B cell (primary cell): ENCODE measurements at regions not wholly inside any gene's neighbourhood (a gene's known extent, or its start where the extent isn't known, plus 50 kb on each side); places are given as distances from the start of the nearest gene placed in this dataset.
"Not testable (repeated sequence)": the region's sequence is repeated elsewhere in the genome, so short reads cannot be mapped to it uniquely, and the experiment has no call there.

ENCODE experiments used
- ATAC-seq: fragments of 200-7000 bp; cut with Tn5 transposase; one replicate; pipeline ENCODE4 v1.10.0; 2021; ENCODE audit warnings: low read depth, mild to moderate bottlenecking, moderate number of reproducible peaks, moderate library complexity
- CTCF ChIA-PET: fragments of 350-600 bp; sonication (Branson Sonifier 250); formaldehyde crosslinking; loops from one replicate; lab custom pipeline; 2021; ENCODE audit warnings: antibody characterized with exemption, inconsistent platforms; lab: Charles Lee
- POLR2A ChIA-PET: fragments of 350-600 bp; sonication (Branson Sonifier 250); formaldehyde crosslinking; loops from one replicate; lab custom pipeline; 2021; ENCODE audit warnings: antibody characterized with exemption; lab: Charles Lee
- DNase-seq: peaks from one replicate; pipeline ENCODE4 v3.0.0; 2013
- H2AFZ ChIP-seq: 2 replicates; pipeline ENCODE4 v1.6.1; 2012; ENCODE audit warnings: mild to moderate bottlenecking, low read depth, low read length; ENCODE audit not compliant: insufficient read depth, poor library complexity, severe bottlenecking
- H3K27ac ChIP-seq, 2 donors: 1 replicate in 1 of 2; 2 replicates in 1 of 2; pipeline ENCODE4 v1.5.1; 2012 to 2013; ENCODE audit warnings: low read length in 2 of 2, mild to moderate bottlenecking in 2 of 2, moderate library complexity in 1 of 2
- H3K27me3 ChIP-seq, 4 experiments: fragments of 200-600 bp in 1 of 4; sonication (generic) in 1 of 4; replicated peaks in 1 of 4; 1 replicate in 2 of 4; 2 replicates in 2 of 4; pipeline versions ENCODE4 v1.6.1 to v1.7.0; 2013 to 2016; ENCODE audit warnings: low read length in 3 of 4, mild to moderate bottlenecking in 2 of 4, mixed read lengths in 1 of 4, moderate library complexity in 1 of 4; ENCODE audit not compliant: insufficient read depth in 4 of 4, control insufficient read depth in 3 of 4; ENCODE audit errors: control extremely low read depth in 1 of 4
- H3K36me3 ChIP-seq, 2 experiments: replicated peaks in 1 of 2; 1 replicate in 1 of 2; 2 replicates in 1 of 2; pipeline versions ENCODE4 v1.6.1 to v1.7.1; 2013; ENCODE audit warnings: low read length in 1 of 2; ENCODE audit not compliant: insufficient read depth in 2 of 2, control insufficient read depth in 1 of 2; ENCODE audit errors: control extremely low read depth in 1 of 2, extremely low read depth in 1 of 2
- H3K4me1 ChIP-seq, 2 donors: fragments of 200-600 bp in 1 of 2; sonication (generic) in 1 of 2; 1 replicate in 1 of 2; 2 replicates in 1 of 2; pipeline versions ENCODE4 v1.5.1 to v1.6.1; 2013 to 2017; ENCODE audit warnings: low read length in 2 of 2; ENCODE audit not compliant: control insufficient read depth in 2 of 2, insufficient read depth in 2 of 2
- H3K4me2 ChIP-seq: replicated peaks from 2 replicates; pipeline ENCODE3; 2012; ENCODE audit warnings: mild to moderate bottlenecking, low read depth, low read length; ENCODE audit not compliant: poor library complexity, severe bottlenecking
- H3K4me3 ChIP-seq, 5 experiments: fragments of 200-600 bp in 1 of 5; sonication (generic) in 1 of 5; 1 replicate in 3 of 5; 2 replicates in 2 of 5; pipeline versions ENCODE4 v1.5.1 to v1.7.0; 2011 to 2016; ENCODE audit warnings: low read length in 4 of 5, mild to moderate bottlenecking in 4 of 5, low read depth in 2 of 5, control low read depth in 1 of 5, moderate library complexity in 1 of 5; ENCODE audit not compliant: insufficient read depth in 1 of 5; ENCODE audit errors: control extremely low read depth in 1 of 5, extremely low read depth in 1 of 5
- H3K79me2 ChIP-seq: fragments of 200-600 bp; sonication (generic); one replicate; pipeline ENCODE4 v1.6.0; 2016; ENCODE audit warnings: low read length; ENCODE audit not compliant: control insufficient read depth, insufficient read depth
- H3K9ac ChIP-seq: fragments of 200-600 bp; sonication (generic); 2 replicates; pipeline ENCODE4 v1.6.1; 2017; ENCODE audit warnings: mild to moderate bottlenecking, low read length, moderate library complexity
- H3K9me3 ChIP-seq, 3 donors: one replicate each; pipeline versions ENCODE4 v1.6.1 to v1.7.1; 2013; ENCODE audit warnings: low read length in 2 of 3; ENCODE audit not compliant: control insufficient read depth in 2 of 3, insufficient read depth in 1 of 3; ENCODE audit errors: control extremely low read depth in 1 of 3
- H4K20me1 ChIP-seq: 2 replicates; pipeline ENCODE4 v1.6.0; 2012; ENCODE audit warnings: mild to moderate bottlenecking, low read length; ENCODE audit not compliant: insufficient read depth, control insufficient read depth, poor library complexity, severe bottlenecking
- H3K27ac Mint-ChIP-seq: one replicate; pipeline ENCODE4 v1.8.0; 2021; ENCODE audit warnings: mixed read lengths
- H3K27me3 Mint-ChIP-seq: one replicate; pipeline ENCODE4 v1.8.0; 2021; ENCODE audit warnings: mixed read lengths
- H3K4me1 Mint-ChIP-seq: one replicate; pipeline ENCODE4 v1.8.0; 2021; ENCODE audit warnings: mixed read lengths
- H3K4me3 Mint-ChIP-seq: one replicate; pipeline ENCODE4 v1.8.0; 2021; ENCODE audit warnings: mixed read lengths
- H3K9me3 Mint-ChIP-seq: one replicate; pipeline ENCODE4 v1.8.0; 2022; ENCODE audit warnings: mixed read lengths; ENCODE audit not compliant: insufficient read depth
- EZH2 ChIP-seq: IDR thresholded peaks from 2 replicates; pipeline ENCODE4 v1.6.1; 2012; ENCODE audit warnings: borderline replicate concordance, low read depth, mild to moderate bottlenecking, moderate library complexity, low read length; ENCODE audit not compliant: insufficient read depth, poor library complexity, severe bottlenecking
- WGBS: methylation state at CpG from one replicate; pipeline ENCODE4 v1.1.5; 2013; ENCODE audit warnings: missing lambda C conversion rate; ENCODE audit not compliant: insufficient coverage; 5-methylcytosine and 5-hydroxymethylcytosine counted together
- intact Hi-C: fragments of 100-400 bp; cut with micrococcal nuclease; formaldehyde crosslinking; loops from one replicate; pipeline ENCODE4 v1.10.0; 2022
- TF ChIP-seq, protein P1 (sequence below): fragments of 200-600 bp; IDR thresholded peaks from one replicate; pipeline ENCODE4 v1.8.0; 2022; ENCODE audit warnings: antibody characterized with exemption, mild to moderate bottlenecking

GRCh38 chr13:100954430-100955305 lies 280.1 kb upstream of the TMTC4 start:
- peaks cover 0 to 6% (median 0%) of the 10 kb centered on the region in 3 donors for H3K9me3 ChIP-seq
- ATAC-seq (no peak), DNase-seq (no peak)
- H3K4me2 ChIP-seq, result no peak overlapping the region
- H3K4me1 Mint-ChIP-seq, result no peaks in the 10 kb centered on the region
- 93% methylated on average over 5 of the region's 9 CpGs for WGBS
- H3K4me1 ChIP-seq, result no peaks in the 10 kb centered on the region
- H3K27me3 ChIP-seq, result no peaks in the 10 kb centered on the region
- H3K36me3 ChIP-seq, result no peaks in the 10 kb centered on the region
- ChIA-PET POLR2A (no interaction called here), CTCF (no interaction called here)
- no peak overlapping the region for H3K4me3 ChIP-seq
- no peaks in the 10 kb centered on the region for H4K20me1 ChIP-seq
- H2AFZ ChIP-seq, result no peak overlapping the region
- no peak overlapping the region for H3K4me3 Mint-ChIP-seq
- intact Hi-C loops, result no loop called here
- no peaks in the 10 kb centered on the region for H3K9me3 Mint-ChIP-seq
- H3K27ac ChIP-seq, result no peak overlapping the region
- no peaks in the 10 kb centered on the region for H3K79me2 ChIP-seq
- TF ChIP-seq EZH2, result no peak
- TF ChIP-seq, protein P1, sequence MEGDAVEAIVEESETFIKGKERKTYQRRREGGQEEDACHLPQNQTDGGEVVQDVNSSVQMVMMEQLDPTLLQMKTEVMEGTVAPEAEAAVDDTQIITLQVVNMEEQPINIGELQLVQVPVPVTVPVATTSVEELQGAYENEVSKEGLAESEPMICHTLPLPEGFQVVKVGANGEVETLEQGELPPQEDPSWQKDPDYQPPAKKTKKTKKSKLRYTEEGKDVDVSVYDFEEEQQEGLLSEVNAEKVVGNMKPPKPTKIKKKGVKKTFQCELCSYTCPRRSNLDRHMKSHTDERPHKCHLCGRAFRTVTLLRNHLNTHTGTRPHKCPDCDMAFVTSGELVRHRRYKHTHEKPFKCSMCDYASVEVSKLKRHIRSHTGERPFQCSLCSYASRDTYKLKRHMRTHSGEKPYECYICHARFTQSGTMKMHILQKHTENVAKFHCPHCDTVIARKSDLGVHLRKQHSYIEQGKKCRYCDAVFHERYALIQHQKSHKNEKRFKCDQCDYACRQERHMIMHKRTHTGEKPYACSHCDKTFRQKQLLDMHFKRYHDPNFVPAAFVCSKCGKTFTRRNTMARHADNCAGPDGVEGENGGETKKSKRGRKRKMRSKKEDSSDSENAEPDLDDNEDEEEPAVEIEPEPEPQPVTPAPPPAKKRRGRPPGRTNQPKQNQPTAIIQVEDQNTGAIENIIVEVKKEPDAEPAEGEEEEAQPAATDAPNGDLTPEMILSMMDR, result no peak
- no peak overlapping the region for H3K9ac ChIP-seq
- H3K27ac Mint-ChIP-seq, result no peak overlapping the region
- no peaks in the 10 kb centered on the region for H3K27me3 Mint-ChIP-seq

- H3K4me1 Mint-ChIP-seq, result no peaks in the 10 kb centered on the region
- ChIA-PET POLR2A (no interaction called here), CTCF (no interaction called here)
- Histone ChIP-seq H3K36me3 (no peaks in the 10 kb centered on the region), H3K4me2 (no peak overlapping the region), H3K9ac (no peak overlapping the region), H3K4me1 (no peaks in the 10 kb centered on the region), H3K79me2 (no peaks in the 10 kb centered on the region), H2AFZ (no peak overlapping the region), H3K27ac (no peak overlapping the region), H3K9me3 (peaks cover 0 to 14% (median 0%) of the 10 kb centered on the region in 3 donors), H4K20me1 (no peaks in the 10 kb centered on the region), H3K27me3 (no peaks in the 10 kb centered on the region), H3K4me3 (no peak overlapping the region)
- no peaks in the 10 kb centered on the region for H3K9me3 Mint-ChIP-seq
- intact Hi-C loops, result no loop called here
- no peak overlapping the region for H3K4me3 Mint-ChIP-seq
- WGBS, result 96% methylated on average over 4 of the region's 4 CpGs
- H3K27ac Mint-ChIP-seq, result no peak overlapping the region
- TF ChIP-seq, protein P1, result no peak
- TF ChIP-seq EZH2, result no peak
- DNase-seq (no peak), ATAC-seq (no peak)
- H3K27me3 Mint-ChIP-seq, result no peaks in the 10 kb centered on the region
These were observed 276.4 kb upstream of the TMTC4 start for GRCh38 chr13:100951016-100951415.

DNA sequence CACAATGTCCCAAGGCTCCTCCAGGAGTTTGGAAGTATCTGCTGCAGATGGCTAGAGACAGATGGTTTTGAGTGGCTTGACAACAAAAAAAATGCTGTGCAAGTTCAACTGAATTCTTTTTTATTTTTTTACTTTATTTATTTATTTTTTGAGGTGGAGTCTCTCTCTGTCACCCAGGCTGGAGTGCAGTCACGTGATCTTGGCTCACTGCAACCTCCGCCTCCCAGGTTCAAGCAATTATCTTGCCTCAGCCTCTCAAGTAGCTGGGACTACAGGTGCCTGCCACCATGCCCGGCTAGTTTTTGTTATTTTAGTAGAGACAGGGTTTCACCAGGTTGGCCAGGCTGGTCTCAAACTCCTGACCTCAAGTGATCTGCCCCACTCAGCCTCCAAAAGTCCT lies 274.3 kb upstream of the TMTC4 start:
- H3K27me3 Mint-ChIP-seq, H3K36me3 ChIP-seq, CTCF ChIA-PET, H3K4me2 ChIP-seq, H4K20me1 ChIP-seq, POLR2A ChIA-PET, H3K79me2 ChIP-seq, DNase-seq, H3K4me1 ChIP-seq, ATAC-seq, H3K27me3 ChIP-seq, H3K27ac Mint-ChIP-seq, H3K27ac ChIP-seq, H3K4me1 Mint-ChIP-seq, H3K9me3 Mint-ChIP-seq, intact Hi-C loops, H2AFZ ChIP-seq, H3K9ac ChIP-seq, H3K4me3 Mint-ChIP-seq, H3K4me3 ChIP-seq: not testable (repeated sequence)
- peaks cover 0 to 14% (median 0%) of the 10 kb centered on the region in 3 donors for H3K9me3 ChIP-seq
- 100% methylated on average over 1 of the region's 3 CpGs for WGBS
